H9 (cell line): ENCODE measurements at regions not wholly inside any gene's neighbourhood (a gene's known extent, or its start where the extent isn't known, plus 50 kb on each side); places are given as distances from the start of the nearest gene placed in this dataset.

Source experiments
- DNase-seq: peaks from one replicate; pipeline ENCODE4 v3.0.0-alpha.2; 2017
- H2AFZ ChIP-seq: one replicate; pipeline ENCODE4 v1.6.1; 2013; ENCODE audit warnings: mild to moderate bottlenecking, low read length, control low read depth, moderate library complexity
- H2AK5ac ChIP-seq: 2 replicates; pipeline ENCODE4 v1.6.1; 2013; ENCODE audit warnings: low read length, control low read depth, mixed read lengths; ENCODE audit not compliant: insufficient read length
- H2BK120ac ChIP-seq: one replicate; pipeline ENCODE4 v1.6.1; 2013; ENCODE audit warnings: low read depth, mild to moderate bottlenecking, low read length, control low read depth, inconsistent platforms; ENCODE audit not compliant: poor library complexity, severe bottlenecking
- H2BK12ac ChIP-seq: 2 replicates; pipeline ENCODE4 v1.6.1; 2013; ENCODE audit warnings: low read length, control low read depth, mixed read lengths, low read depth; ENCODE audit not compliant: insufficient read length
- H2BK15ac ChIP-seq: 2 replicates; pipeline ENCODE4 v1.6.1; 2013; ENCODE audit warnings: low read depth, low read length, control low read depth
- H2BK20ac ChIP-seq: one replicate; pipeline ENCODE4 v1.6.1; 2013; ENCODE audit warnings: low read depth, mild to moderate bottlenecking, low read length, control low read depth, inconsistent platforms; ENCODE audit not compliant: poor library complexity, severe bottlenecking
- H2BK5ac ChIP-seq: 2 replicates; pipeline ENCODE4 v1.6.1; 2013; ENCODE audit warnings: low read length, control low read depth, mixed read lengths; ENCODE audit not compliant: insufficient read length
- H3K14ac ChIP-seq: 2 replicates; pipeline ENCODE4 v1.6.1; 2013; ENCODE audit warnings: low read length, control low read depth; ENCODE audit not compliant: insufficient read depth
- H3K18ac ChIP-seq: 2 replicates; pipeline ENCODE4 v1.6.1; 2013; ENCODE audit warnings: low read depth, mild to moderate bottlenecking, mixed read lengths, low read length, control low read depth; ENCODE audit not compliant: insufficient read length
- H3K23ac ChIP-seq: 2 replicates; pipeline ENCODE4 v1.6.1; 2013; ENCODE audit warnings: low read length, control low read depth, mixed read lengths, low read depth; ENCODE audit not compliant: insufficient read length
- H3K23me2 ChIP-seq: 2 replicates; pipeline ENCODE4 v1.6.1; 2013; ENCODE audit warnings: low read depth, mild to moderate bottlenecking, mixed read lengths, low read length, control low read depth; ENCODE audit not compliant: insufficient read length, poor library complexity, severe bottlenecking
- H3K27ac ChIP-seq: 2 replicates; pipeline ENCODE4 v1.5.1; 2013; ENCODE audit warnings: low read length, control low read depth, mixed read lengths, low read depth; ENCODE audit not compliant: insufficient read length
- H3K27me3 ChIP-seq: 2 replicates; pipeline ENCODE4 v1.6.1; 2013; ENCODE audit warnings: low read length, control low read depth, inconsistent platforms; ENCODE audit not compliant: insufficient read depth
- H3K4ac ChIP-seq: 2 replicates; pipeline ENCODE4 v1.6.1; 2013; ENCODE audit warnings: low read depth, mild to moderate bottlenecking, control low read depth, inconsistent platforms, low read length, moderate library complexity
- H3K4me1 ChIP-seq: 2 replicates; pipeline ENCODE4 v1.6.1; 2013; ENCODE audit warnings: low read length, control low read depth, inconsistent platforms; ENCODE audit not compliant: insufficient read depth
- H3K4me2 ChIP-seq: 2 replicates; pipeline ENCODE4 v1.6.1; 2013; ENCODE audit warnings: low read length, control low read depth, mixed read lengths; ENCODE audit not compliant: insufficient read length, insufficient read depth
- H3K56ac ChIP-seq: 2 replicates; pipeline ENCODE4 v1.6.1; 2013; ENCODE audit warnings: low read depth, mild to moderate bottlenecking, mixed read lengths, low read length, control low read depth; ENCODE audit not compliant: insufficient read length
- H3K79me1 ChIP-seq: 2 replicates; pipeline ENCODE4 v1.6.1; 2013; ENCODE audit warnings: low read depth, mild to moderate bottlenecking, moderate library complexity, low read length, control low read depth, inconsistent platforms; ENCODE audit not compliant: insufficient read depth, poor library complexity, severe bottlenecking
- H3K79me2 ChIP-seq: 2 replicates; pipeline ENCODE4 v1.6.1; 2013; ENCODE audit warnings: low read length, control low read depth, inconsistent platforms; ENCODE audit not compliant: insufficient read depth
- H3K9ac ChIP-seq: 2 replicates; pipeline ENCODE4 v1.6.1; 2013; ENCODE audit warnings: low read length, control low read depth, mixed read lengths; ENCODE audit not compliant: insufficient read length; ENCODE audit errors: extremely low read depth
- H3K9me3 ChIP-seq: one replicate; pipeline ENCODE4 v1.6.1; 2013; ENCODE audit warnings: low read depth, low read length, inconsistent platforms; ENCODE audit not compliant: control insufficient read depth
- H3T11ph ChIP-seq: one replicate; pipeline ENCODE4 v1.6.1; 2013; ENCODE audit warnings: mild to moderate bottlenecking, low read length, control low read depth, inconsistent platforms
- H4K20me1 ChIP-seq: one replicate; pipeline ENCODE4 v1.6.1; 2013; ENCODE audit not compliant: control insufficient read depth, insufficient read length, insufficient read depth
- H4K5ac ChIP-seq: 2 replicates; pipeline ENCODE4 v1.6.1; 2013; ENCODE audit warnings: low read depth, mild to moderate bottlenecking, mixed read lengths, low read length, control low read depth; ENCODE audit not compliant: insufficient read length
- H4K8ac ChIP-seq: replicated peaks from 2 replicates; pipeline ENCODE4 v1.6.1; 2013; ENCODE audit warnings: low read length, control low read depth, mixed read lengths, low read depth; ENCODE audit not compliant: insufficient read length
- H4K91ac ChIP-seq: 2 replicates; pipeline ENCODE4 v1.6.1; 2013; ENCODE audit warnings: low read depth, mild to moderate bottlenecking, moderate library complexity, mixed read lengths, low read length, control low read depth; ENCODE audit not compliant: insufficient read length
- H3K27ac Mint-ChIP-seq, 3 experiments: 2 replicates in 2 of 3; 3 replicates in 1 of 3; pipeline ENCODE4 v1.8.0; 2020 to 2021; ENCODE audit warnings: mixed read lengths in 3 of 3, mild to moderate bottlenecking in 1 of 3, moderate library complexity in 1 of 3
- H3K27me3 Mint-ChIP-seq: 2 replicates; pipeline ENCODE4 v1.8.0; 2021; ENCODE audit warnings: low read depth, mild to moderate bottlenecking, moderate library complexity, mixed read lengths
- H3K36me3 Mint-ChIP-seq, 3 experiments: 2 replicates in 2 of 3; 3 replicates in 1 of 3; pipeline ENCODE4 v1.8.0; 2020 to 2021; ENCODE audit warnings: low read depth in 3 of 3, mixed read lengths in 3 of 3; ENCODE audit not compliant: insufficient read depth in 1 of 3
- H3K4me1 Mint-ChIP-seq, 2 experiments: 2 replicates each; pipeline ENCODE4 v1.8.0; 2020; ENCODE audit warnings: mixed read lengths in 2 of 2
- H3K4me3 Mint-ChIP-seq, 2 experiments: 2 replicates in 1 of 2; 3 replicates in 1 of 2; pipeline ENCODE4 v1.8.0; 2020 to 2021; ENCODE audit warnings: mild to moderate bottlenecking in 2 of 2, mixed read lengths in 2 of 2, moderate library complexity in 1 of 2
- H3K9me3 Mint-ChIP-seq, 2 experiments: 2 replicates in 1 of 2; 3 replicates in 1 of 2; pipeline ENCODE4 v1.8.0; 2020; ENCODE audit warnings: mild to moderate bottlenecking in 2 of 2, mixed read lengths in 2 of 2, moderate library complexity in 1 of 2
- CTCF ChIP-seq: fragments of 200-600 bp; sonication (generic); conservative IDR thresholded peaks from 3 replicates; pipeline ENCODE4 v1.8.0; 2021; ENCODE audit warnings: antibody characterized with exemption, mild to moderate bottlenecking
- WGBS: extraction: QIAGEN DNeasy Blood & Tissue Kit; methylation state at CpG from one replicate; pipeline ENCODE4 v1.1.7; 2013; ENCODE audit warnings: missing lambda C conversion rate, low lambda C conversion rate, mixed read lengths; ENCODE audit not compliant: insufficient read length; ENCODE audit errors: extremely low coverage; 5-methylcytosine and 5-hydroxymethylcytosine counted together

DNA sequence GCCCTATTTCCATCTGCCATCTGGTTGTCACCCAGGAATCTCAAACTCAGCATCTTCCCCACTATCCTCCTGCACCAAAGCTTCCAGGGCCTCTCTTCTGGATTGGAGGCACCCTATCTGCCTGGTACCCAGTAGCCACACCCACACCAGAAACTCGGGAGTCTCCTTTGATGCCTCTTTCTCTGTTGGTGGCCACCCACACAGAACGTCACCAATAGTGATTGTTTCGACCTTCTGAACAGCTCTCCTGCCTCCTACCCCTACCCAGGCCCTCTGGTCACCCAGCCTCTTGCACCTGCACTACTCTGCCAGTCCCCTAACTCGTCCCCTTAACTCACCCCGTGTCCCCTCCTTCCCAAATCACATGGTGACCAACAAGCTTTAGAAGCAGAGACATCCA, 95.0 kb downstream of the IRF2BPL start:
- peaks cover 1% of the 10 kb centered on the region for H3K27me3 Mint-ChIP-seq

More for the DNA sequence above, 95.0 kb downstream of the IRF2BPL start:
- Histone ChIP-seq H2BK120ac (no peak overlapping the region), H3K4me1 (peaks cover 4% of the 10 kb centered on the region; the same call in 1 of the 2 replicates), H2BK20ac (no peak overlapping the region), H3K9me3 (no peaks in the 10 kb centered on the region), H2BK12ac (no peak overlapping the region), H4K8ac (no peak overlapping the region), H3T11ph (no peak overlapping the region), H2BK5ac (no peak overlapping the region), H3K27ac (no peak overlapping the region), H3K14ac (no peak overlapping the region), H3K4me2 (no peak overlapping the region), H3K56ac (no peak overlapping the region), H3K9ac (no peak overlapping the region), H3K23me2 (no peaks in the 10 kb centered on the region), H3K4ac (no peak overlapping the region), H2AK5ac (no peak overlapping the region), H4K5ac (no peak overlapping the region), H2AFZ (no peak overlapping the region), H2BK15ac (no peak overlapping the region), H3K23ac (no peak overlapping the region), H4K20me1 (no peaks in the 10 kb centered on the region), H3K18ac (no peak overlapping the region), H3K79me2 (no peaks in the 10 kb centered on the region), H4K91ac (no peak overlapping the region), H3K27me3 (no peaks in the 10 kb centered on the region), H3K79me1 (no peaks in the 10 kb centered on the region)
- no peak for TF ChIP-seq CTCF
- Mint-ChIP-seq H3K4me1 (peaks cover 51 to 57% of the 10 kb centered on the region in 2 experiments), H3K4me3 (no peak overlapping the region), H3K36me3 (no peaks in the 10 kb centered on the region), H3K27ac (peak overlapping the region; percentile 47 to 75 (median 68); a peak in 4 of 7 replicates), H3K9me3 (no peaks in the 10 kb centered on the region)
- no peak for DNase-seq
- WGBS, result no CpG with 5 or more reads among the region's 5 CpGs
